ENCODE measurements at regions not wholly inside any gene's neighbourhood (a gene's known extent, or its start where the extent isn't known, plus 50 kb on each side); places are given as distances from the start of the nearest gene placed in this dataset.
A peak's percentile ranks its signal among the peaks of the same experiment; 100 is the strongest.

- DNase-seq: no peak
Observed at GRCh38 chr4:15130441-15130840, 128.2 kb downstream of the CPEB2 start.

- DNase-seq: no peak
Observed at GRCh38 chr4:15131551-15131950, 129.3 kb downstream of the CPEB2 start.

GRCh38 chr4:15132739-15133138, 130.5 kb downstream of the CPEB2 start:
- no peak for DNase-seq

GRCh38 chr4:15139599-15139998, 137.3 kb downstream of the CPEB2 start:
- DNase-seq: no peak

GRCh38 chr4:15142201-15142600, 139.9 kb downstream of the CPEB2 start:
- DNase-seq: no peak

GRCh38 chr4:15143551-15143950, 141.3 kb downstream of the CPEB2 start:
- DNase-seq: no peak

- DNase-seq: no peak
Observed at GRCh38 chr4:15144249-15144966, 142.1 kb downstream of the CPEB2 start.

GRCh38 chr4:15144967-15145295, 142.7 kb downstream of the CPEB2 start:
- DNase-seq: no peak

GRCh38 chr4:15145709-15146108, 143.4 kb downstream of the CPEB2 start:
- no peak for DNase-seq

- no peak for DNase-seq
Observed at GRCh38 chr4:15147714-15148113, 145.4 kb downstream of the CPEB2 start.

GRCh38 chr4:15148199-15148598, 145.9 kb downstream of the CPEB2 start:
- DNase-seq: no peak

GRCh38 chr4:15148691-15149090, 146.4 kb downstream of the CPEB2 start:
- DNase-seq: no peak

- DNase-seq: peak in 1 of 5 donors; percentile 6
Observed at GRCh38 chr4:15149234-15149838, 147.1 kb downstream of the CPEB2 start.

- DNase-seq: no peak
Observed at GRCh38 chr4:15149839-15150592, 147.7 kb downstream of the CPEB2 start.

GRCh38 chr4:15150631-15151030, 148.3 kb downstream of the CPEB2 start:
- DNase-seq: no peak

GRCh38 chr4:15151033-15151432, 148.8 kb downstream of the CPEB2 start:
- DNase-seq: no peak

GRCh38 chr4:15153662-15154061, 151.4 kb downstream of the CPEB2 start:
- no peak for DNase-seq

GRCh38 chr4:15158406-15159091, 156.3 kb downstream of the CPEB2 start:
- no peak for DNase-seq

- no peak for DNase-seq
Observed at GRCh38 chr4:15159477-15160019, 157.3 kb downstream of the CPEB2 start.

- no peak for DNase-seq
Observed at GRCh38 chr4:15161439-15161838, 159.2 kb downstream of the CPEB2 start.

- DNase-seq: no peak
Observed at GRCh38 chr4:15162046-15162445, 159.8 kb downstream of the CPEB2 start.

- DNase-seq: no peak
Observed at GRCh38 chr4:15162465-15163283, 160.4 kb downstream of the CPEB2 start.

Measured in T-helper 1 cell (primary cell).